ENCODE measurements at regions not wholly inside any gene's neighbourhood (a gene's known extent, or its start where the extent isn't known, plus 50 kb on each side); places are given as distances from the start of the nearest gene placed in this dataset.

DNA sequence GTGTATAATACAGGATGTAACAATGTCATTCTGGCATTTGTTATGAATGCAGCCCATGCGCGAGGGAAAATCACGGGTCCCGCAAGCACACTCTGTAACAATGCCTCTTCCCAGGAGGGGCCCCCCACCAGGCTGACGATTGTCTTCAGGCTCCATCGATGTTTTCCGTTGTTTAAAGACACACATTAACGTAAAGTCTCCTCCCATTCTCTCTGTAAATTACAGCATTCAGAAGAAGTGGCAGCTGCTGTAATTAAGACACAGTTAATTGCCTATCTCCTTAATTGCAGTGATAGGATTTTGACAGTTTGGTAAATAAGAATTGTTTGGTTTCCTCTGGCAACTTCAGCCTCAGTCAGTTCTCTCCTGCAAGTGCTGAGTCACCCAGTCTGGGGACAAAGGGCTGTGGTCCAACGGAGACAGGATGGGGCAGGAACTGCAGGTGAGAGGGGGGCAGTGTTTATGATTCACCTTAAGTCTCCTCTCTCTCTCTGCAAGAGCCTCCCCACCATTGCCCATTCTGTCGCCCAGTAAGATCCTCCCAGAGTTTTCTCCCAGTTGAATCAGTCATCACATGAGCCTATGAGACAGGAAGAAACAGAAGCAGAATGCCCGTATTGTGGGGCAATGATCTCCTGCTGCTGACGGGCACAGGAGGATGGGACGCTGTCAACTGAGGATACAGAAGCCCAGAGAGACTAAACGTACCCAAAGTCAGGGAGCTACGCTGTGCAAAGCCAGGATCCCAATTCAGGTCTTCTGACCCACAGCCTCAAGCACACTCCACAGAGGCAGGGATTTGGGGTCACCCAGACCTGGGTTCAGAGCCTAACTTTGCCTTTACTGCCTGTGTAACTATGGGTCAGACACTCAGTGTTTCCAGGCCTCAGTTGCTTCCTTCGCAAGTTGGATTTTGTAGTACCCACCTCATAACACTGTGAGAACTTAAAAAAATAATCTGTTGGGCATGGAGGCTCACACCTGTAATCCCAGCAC, 110.0 kb downstream of the ADSS2 start:
- Histone ChIP-seq H3K27ac (ENCODE audit: low read length) (no peak overlapping the region), H3K9me3 (ENCODE audit: control insufficient read depth, insufficient read depth, low read length) (no peaks in the 10 kb centered on the region), H3K36me3 (ENCODE audit: control insufficient read depth, insufficient read depth, low read length) (no peaks in the 10 kb centered on the region), H3K27me3 (ENCODE audit: control insufficient read depth, insufficient read depth, low read length) (no peaks in the 10 kb centered on the region), H3K4me3 (ENCODE audit: low read length) (no peak overlapping the region), H3K4me1 (ENCODE audit: control insufficient read depth, insufficient read depth, low read length) (peaks cover 5% of the 10 kb centered on the region)
- TF ChIP-seq, protein P1, sequence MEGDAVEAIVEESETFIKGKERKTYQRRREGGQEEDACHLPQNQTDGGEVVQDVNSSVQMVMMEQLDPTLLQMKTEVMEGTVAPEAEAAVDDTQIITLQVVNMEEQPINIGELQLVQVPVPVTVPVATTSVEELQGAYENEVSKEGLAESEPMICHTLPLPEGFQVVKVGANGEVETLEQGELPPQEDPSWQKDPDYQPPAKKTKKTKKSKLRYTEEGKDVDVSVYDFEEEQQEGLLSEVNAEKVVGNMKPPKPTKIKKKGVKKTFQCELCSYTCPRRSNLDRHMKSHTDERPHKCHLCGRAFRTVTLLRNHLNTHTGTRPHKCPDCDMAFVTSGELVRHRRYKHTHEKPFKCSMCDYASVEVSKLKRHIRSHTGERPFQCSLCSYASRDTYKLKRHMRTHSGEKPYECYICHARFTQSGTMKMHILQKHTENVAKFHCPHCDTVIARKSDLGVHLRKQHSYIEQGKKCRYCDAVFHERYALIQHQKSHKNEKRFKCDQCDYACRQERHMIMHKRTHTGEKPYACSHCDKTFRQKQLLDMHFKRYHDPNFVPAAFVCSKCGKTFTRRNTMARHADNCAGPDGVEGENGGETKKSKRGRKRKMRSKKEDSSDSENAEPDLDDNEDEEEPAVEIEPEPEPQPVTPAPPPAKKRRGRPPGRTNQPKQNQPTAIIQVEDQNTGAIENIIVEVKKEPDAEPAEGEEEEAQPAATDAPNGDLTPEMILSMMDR (IDR thresholded peaks at IDR 0.05) = no peak
- intact Hi-C loops (cut with micrococcal nuclease) = no loop called here
- Mint-ChIP-seq H3K9me3 (peaks cover 0 to 2% of the 10 kb centered on the region in 2 donors), H3K36me3 (no peaks in the 10 kb centered on the region), H3K4me3 (peak overlapping the region; percentile 29), H3K27me3 (ENCODE audit: low read depth in 2 of 2) (no peaks in the 10 kb centered on the region), H3K27ac (peak overlapping the region; percentile 34 to 71), H3K4me1 (peaks cover 9% of the 10 kb centered on the region in 2 donors)
- WGBS (ENCODE audit: insufficient coverage) = 37% methylated on average over 16 of the region's 16 CpGs
- DNase-seq = no peak
- ATAC-seq = peak; percentile 64 to 87 (median 73)

DNA sequence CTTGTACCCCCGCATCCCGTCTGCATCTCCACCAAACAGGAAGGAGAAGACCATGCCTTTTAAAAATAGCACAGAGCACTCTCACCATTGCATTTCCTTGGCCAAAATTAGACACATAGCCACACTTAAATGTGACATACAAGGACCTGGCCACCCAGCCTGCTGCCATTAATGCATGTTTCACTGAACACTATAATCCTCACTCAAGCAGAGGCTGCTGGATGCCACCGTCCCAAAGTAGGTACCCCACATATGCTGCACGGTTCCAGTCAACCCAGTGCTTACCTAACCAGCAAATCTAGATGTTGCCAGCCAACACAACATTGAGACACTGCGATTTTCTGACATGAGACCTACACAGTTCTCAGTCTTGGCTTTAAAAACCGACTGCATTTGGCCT, 107.7 kb downstream of the ADSS2 start:
- H3K27me3 ChIP-seq (ENCODE audit: control insufficient read depth, insufficient read depth, low read length) = no peaks in the 10 kb centered on the region
- Mint-ChIP-seq H3K4me1 (peaks cover 9% of the 10 kb centered on the region in 2 donors), H3K27me3 (ENCODE audit: low read depth in 2 of 2) (no peaks in the 10 kb centered on the region), H3K4me3 (no peak overlapping the region), H3K27ac (no peak overlapping the region), H3K9me3 (peaks cover 0 to 2% of the 10 kb centered on the region in 2 donors), H3K36me3 (no peaks in the 10 kb centered on the region)
- TF ChIP-seq, protein P1 (IDR thresholded peaks at IDR 0.05) = no peak
- no peaks in the 10 kb centered on the region for H3K36me3 ChIP-seq (ENCODE audit: control insufficient read depth, insufficient read depth, low read length)
- no peaks in the 10 kb centered on the region for H3K9me3 ChIP-seq (ENCODE audit: control insufficient read depth, insufficient read depth, low read length)
- H3K4me1 ChIP-seq (ENCODE audit: control insufficient read depth, insufficient read depth, low read length) = peaks cover 5% of the 10 kb centered on the region
- WGBS (ENCODE audit: insufficient coverage) = 87% methylated on average over 6 of the region's 6 CpGs
- ATAC-seq = no peak
- intact Hi-C loops (cut with micrococcal nuclease) = no loop called here
- no peak for DNase-seq
- H3K27ac ChIP-seq (ENCODE audit: low read length) = no peak overlapping the region
- H3K4me3 ChIP-seq (ENCODE audit: low read length) = no peak overlapping the region

DNA sequence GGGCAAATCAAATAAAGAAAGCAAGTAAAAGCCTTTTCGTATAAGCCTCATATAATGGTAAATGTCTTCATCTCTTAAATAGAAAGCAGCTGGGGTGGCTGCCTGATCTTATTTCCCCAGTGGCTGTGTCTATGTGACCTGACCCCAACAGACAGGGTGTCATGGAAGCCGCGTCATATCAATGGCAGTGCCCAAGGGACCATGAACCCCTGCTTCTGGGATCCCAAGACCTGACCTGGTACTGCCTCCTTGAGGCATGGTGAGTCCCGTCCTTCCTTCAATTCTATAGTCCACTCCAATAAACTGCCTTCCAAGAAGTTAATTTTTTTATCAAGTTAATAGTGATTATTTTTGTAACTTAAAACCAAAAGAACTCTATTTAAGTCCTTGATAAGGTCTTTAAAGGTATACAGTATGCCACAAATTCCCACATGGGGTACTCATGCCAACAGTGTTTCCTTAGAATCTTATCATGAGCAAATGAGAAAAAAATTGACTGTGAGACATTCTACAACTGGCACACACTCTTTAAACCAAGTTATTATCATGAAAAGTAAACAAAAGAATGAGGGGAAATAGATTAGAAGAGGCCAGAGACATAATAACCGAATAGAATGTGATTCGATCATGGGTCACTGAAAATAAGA, 104.6 kb downstream of the ADSS2 start:
- intact Hi-C loops (cut with micrococcal nuclease) = no loop called here
- Mint-ChIP-seq H3K36me3 (no peaks in the 10 kb centered on the region), H3K27me3 (ENCODE audit: low read depth in 2 of 2) (peaks cover 0 to 16% of the 10 kb centered on the region in 2 donors), H3K4me1 (peaks cover under 1 to 9% of the 10 kb centered on the region in 2 donors), H3K4me3 (no peak overlapping the region), H3K27ac (no peak overlapping the region), H3K9me3 (peaks cover 0 to 2% of the 10 kb centered on the region in 2 donors)
- H3K9me3 ChIP-seq (ENCODE audit: control insufficient read depth, insufficient read depth, low read length) = no peaks in the 10 kb centered on the region
- DNase-seq = no peak
- WGBS (ENCODE audit: insufficient coverage) = 97% methylated on average over 5 of the region's 6 CpGs
- no peak overlapping the region for H3K4me3 ChIP-seq (ENCODE audit: low read length)
- TF ChIP-seq, protein P1 (IDR thresholded peaks at IDR 0.05) = no peak
- H3K36me3 ChIP-seq (ENCODE audit: control insufficient read depth, insufficient read depth, low read length) = no peaks in the 10 kb centered on the region
- H3K27ac ChIP-seq (ENCODE audit: low read length) = no peak overlapping the region
- no peaks in the 10 kb centered on the region for H3K27me3 ChIP-seq (ENCODE audit: control insufficient read depth, insufficient read depth, low read length)
- no peak for ATAC-seq
- H3K4me1 ChIP-seq (ENCODE audit: control insufficient read depth, insufficient read depth, low read length) = peaks cover 4% of the 10 kb centered on the region

All from natural killer cell (primary cell).